ENCODE measurements at regions not wholly inside any gene's neighbourhood (a gene's known extent, or its start where the extent isn't known, plus 50 kb on each side); places are given as distances from the start of the nearest gene placed in this dataset.

DNA sequence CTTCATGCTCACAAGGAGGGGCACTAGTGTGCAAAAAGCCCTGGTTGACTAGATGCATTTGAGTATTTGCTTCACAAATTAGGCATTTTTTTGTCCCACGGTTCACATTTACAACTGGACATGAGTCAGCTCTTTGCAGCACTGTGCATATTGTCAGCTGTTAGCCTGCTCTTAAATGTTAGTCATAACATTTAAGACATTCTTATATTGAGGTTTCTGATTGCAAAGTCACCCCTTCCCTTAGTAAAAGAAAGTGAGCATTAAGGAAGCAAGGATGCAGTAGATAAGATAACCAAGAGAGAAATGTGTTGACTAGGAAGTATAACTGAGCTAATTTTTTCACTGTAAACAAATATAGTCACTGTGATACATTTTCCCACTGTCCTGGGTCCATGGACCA, 132.6 kb upstream of the CTTNBP2NL start:
- H2AFZ ChIP-seq (ENCODE audit: low read length): no peak overlapping the region
- no peaks in the 10 kb centered on the region for H3K9me3 ChIP-seq (ENCODE audit: low read length)
- H3K27me3 ChIP-seq (ENCODE audit: insufficient read depth, low read length): no peaks in the 10 kb centered on the region
- H3K4me1 ChIP-seq (ENCODE audit: insufficient read depth, low read length, severe bottlenecking): no peaks in the 10 kb centered on the region
- H3K4me2 ChIP-seq (ENCODE audit: low read length): no peak overlapping the region
- no peaks in the 10 kb centered on the region for H3K9me2 ChIP-seq (ENCODE audit: low read depth, low read length)
- no peaks in the 10 kb centered on the region for H3K79me2 ChIP-seq (ENCODE audit: insufficient read depth, low read length)
- no peaks in the 10 kb centered on the region for H3K36me3 ChIP-seq (ENCODE audit: insufficient read depth, low read length)
- H3K4me3 ChIP-seq (ENCODE audit: low read depth, low read length, poor library complexity, severe bottlenecking): no peak overlapping the region
- H3F3A ChIP-seq (ENCODE audit: insufficient read depth, low read length): no peaks in the 10 kb centered on the region
- H3K27ac ChIP-seq (ENCODE audit: low read depth, low read length, poor library complexity, severe bottlenecking): no peak overlapping the region
- no peaks in the 10 kb centered on the region for H4K20me1 ChIP-seq (ENCODE audit: insufficient read depth, low read length)
- no peak for TF ChIP-seq EZH2 (IDR thresholded peaks at IDR 0.05; ENCODE audit: borderline replicate concordance, low read length)
- TF ChIP-seq, protein P1, sequence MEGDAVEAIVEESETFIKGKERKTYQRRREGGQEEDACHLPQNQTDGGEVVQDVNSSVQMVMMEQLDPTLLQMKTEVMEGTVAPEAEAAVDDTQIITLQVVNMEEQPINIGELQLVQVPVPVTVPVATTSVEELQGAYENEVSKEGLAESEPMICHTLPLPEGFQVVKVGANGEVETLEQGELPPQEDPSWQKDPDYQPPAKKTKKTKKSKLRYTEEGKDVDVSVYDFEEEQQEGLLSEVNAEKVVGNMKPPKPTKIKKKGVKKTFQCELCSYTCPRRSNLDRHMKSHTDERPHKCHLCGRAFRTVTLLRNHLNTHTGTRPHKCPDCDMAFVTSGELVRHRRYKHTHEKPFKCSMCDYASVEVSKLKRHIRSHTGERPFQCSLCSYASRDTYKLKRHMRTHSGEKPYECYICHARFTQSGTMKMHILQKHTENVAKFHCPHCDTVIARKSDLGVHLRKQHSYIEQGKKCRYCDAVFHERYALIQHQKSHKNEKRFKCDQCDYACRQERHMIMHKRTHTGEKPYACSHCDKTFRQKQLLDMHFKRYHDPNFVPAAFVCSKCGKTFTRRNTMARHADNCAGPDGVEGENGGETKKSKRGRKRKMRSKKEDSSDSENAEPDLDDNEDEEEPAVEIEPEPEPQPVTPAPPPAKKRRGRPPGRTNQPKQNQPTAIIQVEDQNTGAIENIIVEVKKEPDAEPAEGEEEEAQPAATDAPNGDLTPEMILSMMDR (IDR thresholded peaks at IDR 0.05; ENCODE audit: low read length): no peak
- no peak overlapping the region for H3K9ac ChIP-seq (ENCODE audit: low read length)

DNA sequence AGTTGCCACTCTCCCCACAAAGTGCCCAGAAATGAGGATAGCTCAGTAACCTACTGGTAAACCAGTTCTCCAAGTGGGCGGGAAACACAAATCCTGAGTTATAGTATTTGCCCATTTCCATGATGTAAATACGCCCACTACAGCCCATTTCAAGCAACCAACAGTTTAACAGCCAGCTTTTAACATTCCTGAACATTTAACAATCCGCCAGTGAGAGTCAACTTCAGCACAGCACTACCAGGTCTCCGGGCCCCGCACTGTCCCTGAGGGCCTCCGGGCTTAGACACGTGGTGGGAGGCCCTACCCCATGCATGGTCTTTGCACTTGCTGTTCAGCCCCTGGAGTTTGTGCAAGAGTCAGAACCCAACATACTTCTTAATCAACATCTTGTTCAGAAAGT, 132.0 kb upstream of the CTTNBP2NL start:
- TF ChIP-seq, protein P1 (IDR thresholded peaks at IDR 0.05; ENCODE audit: low read length): no peak
- TF ChIP-seq EZH2 (IDR thresholded peaks at IDR 0.05; ENCODE audit: borderline replicate concordance, low read length): no peak
- Histone ChIP-seq H3K9me2 (ENCODE audit: low read depth, low read length) (no peaks in the 10 kb centered on the region), H3K79me2 (ENCODE audit: insufficient read depth, low read length) (no peaks in the 10 kb centered on the region), H3K4me1 (ENCODE audit: insufficient read depth, low read length, severe bottlenecking) (no peaks in the 10 kb centered on the region), H3K27ac (ENCODE audit: low read depth, low read length, poor library complexity, severe bottlenecking) (no peak overlapping the region), H3F3A (ENCODE audit: insufficient read depth, low read length) (no peaks in the 10 kb centered on the region), H2AFZ (ENCODE audit: low read length) (no peak overlapping the region), H3K4me3 (ENCODE audit: low read depth, low read length, poor library complexity, severe bottlenecking) (no peak overlapping the region), H3K27me3 (ENCODE audit: insufficient read depth, low read length) (no peaks in the 10 kb centered on the region), H3K9ac (ENCODE audit: low read length) (no peak overlapping the region), H3K9me3 (ENCODE audit: low read length) (no peaks in the 10 kb centered on the region), H4K20me1 (ENCODE audit: insufficient read depth, low read length) (no peaks in the 10 kb centered on the region), H3K36me3 (ENCODE audit: insufficient read depth, low read length) (no peaks in the 10 kb centered on the region), H3K4me2 (ENCODE audit: low read length) (no peak overlapping the region)

DNA sequence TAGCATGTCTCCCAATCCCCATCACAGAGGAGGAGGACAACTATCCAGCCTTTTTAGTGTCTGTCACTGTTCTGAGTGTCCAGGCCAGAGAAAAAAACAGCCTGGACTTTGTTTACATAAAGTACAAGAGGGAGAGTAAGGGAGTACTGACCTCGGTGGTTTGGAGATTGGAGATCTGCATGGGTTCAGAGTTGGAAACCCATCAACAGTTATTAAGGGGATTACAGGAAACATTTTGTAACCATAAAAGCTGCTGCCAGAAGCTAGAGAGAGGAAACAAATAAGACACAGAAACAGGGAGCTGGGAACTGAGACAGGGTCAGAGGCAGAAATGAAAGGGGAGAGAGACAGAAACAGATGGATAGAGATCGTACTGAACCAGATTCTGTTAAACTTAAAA, 131.5 kb upstream of the CTTNBP2NL start:
- no peaks in the 10 kb centered on the region for H3K27me3 ChIP-seq (ENCODE audit: insufficient read depth, low read length)
- no peaks in the 10 kb centered on the region for H3K79me2 ChIP-seq (ENCODE audit: insufficient read depth, low read length)
- TF ChIP-seq EZH2 (IDR thresholded peaks at IDR 0.05; ENCODE audit: borderline replicate concordance, low read length): no peak
- TF ChIP-seq, protein P1 (IDR thresholded peaks at IDR 0.05; ENCODE audit: low read length): no peak
- H2AFZ ChIP-seq (ENCODE audit: low read length): no peak overlapping the region
- no peak overlapping the region for H3K4me2 ChIP-seq (ENCODE audit: low read length)
- no peaks in the 10 kb centered on the region for H3K36me3 ChIP-seq (ENCODE audit: insufficient read depth, low read length)
- H3K4me1 ChIP-seq (ENCODE audit: insufficient read depth, low read length, severe bottlenecking): no peaks in the 10 kb centered on the region
- H3K4me3 ChIP-seq (ENCODE audit: low read depth, low read length, poor library complexity, severe bottlenecking): no peak overlapping the region
- no peak overlapping the region for H3K9ac ChIP-seq (ENCODE audit: low read length)
- H3F3A ChIP-seq (ENCODE audit: insufficient read depth, low read length): no peaks in the 10 kb centered on the region
- no peaks in the 10 kb centered on the region for H4K20me1 ChIP-seq (ENCODE audit: insufficient read depth, low read length)
- no peaks in the 10 kb centered on the region for H3K9me2 ChIP-seq (ENCODE audit: low read depth, low read length)
- H3K9me3 ChIP-seq (ENCODE audit: low read length): no peaks in the 10 kb centered on the region
- H3K27ac ChIP-seq (ENCODE audit: low read depth, low read length, poor library complexity, severe bottlenecking): no peak overlapping the region
